H1 (cell line): ENCODE measurements at regions not wholly inside any gene's neighbourhood (a gene's known extent, or its start where the extent isn't known, plus 50 kb on each side); places are given as distances from the start of the nearest gene placed in this dataset.

Experiments
- CTCF ChIA-PET: fragments of 300-600 bp; sonication (Branson Sonifier 250); formaldehyde crosslinking; loops from one replicate; lab custom pipeline; 2021; ENCODE audit not compliant: partially characterized antibody; lab: Charles Lee
- POLR2A ChIA-PET: fragments of 300-600 bp; sonication (Branson Sonifier 250); formaldehyde crosslinking; loops from one replicate; lab custom pipeline; 2021; ENCODE audit warnings: inconsistent platforms; ENCODE audit not compliant: partially characterized antibody; lab: Charles Lee
- DNase-seq, 2 experiments: peaks; one replicate each; pipeline versions ENCODE4 v3.0.0 to v3.0.0-alpha.2; 2010 to 2022; ENCODE audit warnings: low spot score in 2 of 2, low read depth in 1 of 2, mixed read lengths in 1 of 2
- FAIRE-seq: peaks from 2 replicates; lab custom pipeline; 2011; peaks lifted over from hg19 to GRCh38; lab: Jason Lieb, UNC
- H2AFZ ChIP-seq: 2 replicates; pipeline ENCODE4 v1.8.1; 2012; ENCODE audit warnings: low read length, inconsistent platforms
- H2AK5ac ChIP-seq: 2 replicates; pipeline ENCODE4 v1.6.1; 2013; ENCODE audit warnings: low read depth, low read length
- H2BK120ac ChIP-seq: replicated peaks from 2 replicates; pipeline ENCODE3; 2013; ENCODE audit warnings: low read depth, low read length, inconsistent platforms
- H2BK12ac ChIP-seq: 2 replicates; pipeline ENCODE4 v1.6.1; 2013; ENCODE audit warnings: low read depth, low read length
- H2BK15ac ChIP-seq: 2 replicates; pipeline ENCODE4 v1.6.1; 2013; ENCODE audit warnings: low read length
- H2BK20ac ChIP-seq: 2 replicates; pipeline ENCODE4 v1.6.1; 2013; ENCODE audit warnings: low read length
- H2BK5ac ChIP-seq: 2 replicates; pipeline ENCODE4 v1.6.1; 2013; ENCODE audit warnings: low read depth, low read length
- H3K14ac ChIP-seq: 2 replicates; pipeline ENCODE4 v1.6.1; 2013; ENCODE audit warnings: inconsistent platforms; ENCODE audit not compliant: insufficient read length
- H3K18ac ChIP-seq: 2 replicates; pipeline ENCODE4 v1.6.1; 2013; ENCODE audit warnings: low read length; ENCODE audit errors: extremely low read depth
- H3K23ac ChIP-seq: 2 replicates; pipeline ENCODE4 v1.6.1; 2013; ENCODE audit warnings: inconsistent platforms; ENCODE audit not compliant: insufficient read length
- H3K23me2 ChIP-seq: 2 replicates; pipeline ENCODE4 v1.6.1; 2013; ENCODE audit warnings: low read depth, low read length
- H3K27ac ChIP-seq: 2 replicates; pipeline ENCODE4 v1.6.1; 2011; ENCODE audit warnings: low read depth, low read length, inconsistent platforms
- H3K27me3 ChIP-seq, 4 experiments: replicated peaks in 1 of 4; 1 replicate in 1 of 4; 2 replicates in 3 of 4; pipeline versions ENCODE4 v1.6.1 to v1.8.1; 2011 to 2013; ENCODE audit warnings: low read length in 3 of 4, mild to moderate bottlenecking in 3 of 4, inconsistent platforms in 2 of 4, mixed read lengths in 2 of 4, moderate library complexity in 1 of 4; ENCODE audit not compliant: control insufficient read depth in 3 of 4, insufficient read depth in 3 of 4; ENCODE audit errors: extremely low read depth in 1 of 4
- H3K36me3 ChIP-seq, 4 experiments: 2 replicates each; pipeline versions ENCODE4 v1.6.1 to v1.8.1; 2011 to 2013; ENCODE audit warnings: mild to moderate bottlenecking in 4 of 4, low read length in 3 of 4, moderate library complexity in 2 of 4, control low read depth in 1 of 4, inconsistent platforms in 1 of 4; ENCODE audit not compliant: insufficient read depth in 4 of 4, control insufficient read depth in 2 of 4
- H3K4ac ChIP-seq: replicated peaks from 2 replicates; pipeline ENCODE3; 2013; ENCODE audit warnings: low read length, low read depth, mixed read lengths, inconsistent platforms; ENCODE audit not compliant: insufficient read length
- H3K4me1 ChIP-seq, 4 experiments: replicated peaks in 1 of 4; 1 replicate in 1 of 4; 2 replicates in 3 of 4; pipeline versions ENCODE4 v1.6.1 to v1.8.1; 2011 to 2013; ENCODE audit warnings: low read length in 3 of 4, inconsistent platforms in 2 of 4, mixed read lengths in 1 of 4; ENCODE audit not compliant: insufficient read depth in 4 of 4, control insufficient read depth in 3 of 4
- H3K4me2 ChIP-seq, 2 experiments: 2 replicates each; pipeline versions ENCODE4 v1.6.1 to v1.8.1; 2011 to 2013; ENCODE audit warnings: low read depth in 2 of 2, low read length in 2 of 2, control low read depth in 1 of 2, inconsistent platforms in 1 of 2, mild to moderate bottlenecking in 1 of 2; ENCODE audit not compliant: insufficient read depth in 1 of 2
- H3K4me3 ChIP-seq, 4 experiments: fragments of 200-600, 300-600 bp in 1 of 4; sonication (generic), shearing (Covaris generic), sonication (Bioruptor Twin) in 1 of 4; 2 replicates each; pipeline versions ENCODE4 v1.5.1 to v1.8.1; 2011 to 2016; ENCODE audit warnings: low read length in 4 of 4, low read depth in 3 of 4, control low read depth in 2 of 4, inconsistent platforms in 2 of 4, mild to moderate bottlenecking in 2 of 4, mixed read lengths in 1 of 4, moderate library complexity in 1 of 4; ENCODE audit not compliant: insufficient read depth in 2 of 4; ENCODE audit errors: extremely low read depth in 1 of 4
- H3K56ac ChIP-seq: replicated peaks from 2 replicates; pipeline ENCODE3; 2013; ENCODE audit warnings: low read depth, mild to moderate bottlenecking, mixed read lengths, low read length, inconsistent platforms; ENCODE audit not compliant: insufficient read length
- H3K79me1 ChIP-seq: 2 replicates; pipeline ENCODE4 v1.6.1; 2013; ENCODE audit warnings: low read depth, low read length, control low read depth
- H3K79me2 ChIP-seq, 2 experiments: 2 replicates each; pipeline versions ENCODE4 v1.6.1 to v1.8.1; 2012 to 2013; ENCODE audit warnings: low read length in 2 of 2, mild to moderate bottlenecking in 2 of 2, inconsistent platforms in 1 of 2; ENCODE audit not compliant: insufficient read depth in 2 of 2, control insufficient read depth in 1 of 2
- H3K9ac ChIP-seq, 4 experiments: replicated peaks in 1 of 4; 1 replicate in 1 of 4; 2 replicates in 3 of 4; pipeline versions ENCODE4 v1.6.1 to v1.8.1; 2011 to 2013; ENCODE audit warnings: low read depth in 3 of 4, low read length in 3 of 4, control low read depth in 2 of 4, mild to moderate bottlenecking in 2 of 4, moderate library complexity in 2 of 4, inconsistent platforms in 1 of 4; ENCODE audit errors: extremely low read depth in 1 of 4
- H3K9me3 ChIP-seq, 2 experiments: 2 replicates each; pipeline versions ENCODE4 v1.6.1 to v1.8.1; 2012 to 2013; ENCODE audit warnings: mild to moderate bottlenecking in 2 of 2, moderate library complexity in 2 of 2, control low read depth in 1 of 2, inconsistent platforms in 1 of 2, low read depth in 1 of 2, low read length in 1 of 2, mixed read lengths in 1 of 2; ENCODE audit not compliant: insufficient read depth in 2 of 2
- H4K20me1 ChIP-seq, 2 experiments: replicated peaks in 1 of 2; 2 replicates each; pipeline versions ENCODE3 to v1.8.1; 2011 to 2013; ENCODE audit warnings: inconsistent platforms in 2 of 2, low read length in 2 of 2, mild to moderate bottlenecking in 1 of 2; ENCODE audit not compliant: insufficient read depth in 2 of 2, control insufficient read depth in 1 of 2
- H4K5ac ChIP-seq: 2 replicates; pipeline ENCODE4 v1.6.1; 2013; ENCODE audit warnings: low read length, low read depth, mixed read lengths, inconsistent platforms; ENCODE audit not compliant: insufficient read length
- H4K8ac ChIP-seq: 2 replicates; pipeline ENCODE4 v1.8.0; 2013; ENCODE audit warnings: mild to moderate bottlenecking, moderate library complexity, low read length, inconsistent platforms; ENCODE audit not compliant: insufficient read depth; ENCODE audit errors: extremely low read depth
- H4K91ac ChIP-seq: replicated peaks from 2 replicates; pipeline ENCODE3; 2013; ENCODE audit warnings: low read length, mixed read lengths, inconsistent platforms; ENCODE audit not compliant: insufficient read length
- ASH2L ChIP-seq: fragments of 200-600, 300-600 bp; sonication (generic); IDR thresholded peaks from one replicate; pipeline ENCODE4 v1.7.1; 2017; ENCODE audit warnings: low read length
- CEBPB ChIP-seq: IDR thresholded peaks from 2 replicates; pipeline ENCODE4 v1.6.1; 2012; ENCODE audit warnings: low read depth, low read length
- EGR1 ChIP-seq: IDR thresholded peaks from 2 replicates; pipeline ENCODE4 v1.6.1; 2011; ENCODE audit warnings: low read depth, low read length, borderline replicate concordance
- EP300 ChIP-seq, 2 experiments: IDR thresholded peaks; 1 replicate in 1 of 2; 2 replicates in 1 of 2; pipeline ENCODE4 v1.6.1; 2011 to 2012; ENCODE audit warnings: low read depth in 2 of 2, low read length in 2 of 2, mild to moderate bottlenecking in 2 of 2, borderline replicate concordance in 1 of 2, inconsistent platforms in 1 of 2, moderate library complexity in 1 of 2
- FOSL1 ChIP-seq: IDR thresholded peaks from 2 replicates; pipeline ENCODE4 v1.6.1; 2011; ENCODE audit warnings: mild to moderate bottlenecking, low read depth, low read length, moderate library complexity; ENCODE audit not compliant: insufficient read depth
- JUN ChIP-seq: IDR thresholded peaks from 2 replicates; pipeline ENCODE4 v1.6.1; 2011; ENCODE audit warnings: low read depth, mild to moderate bottlenecking, improper control_type of control experiment, low read length
- POU5F1 ChIP-seq: IDR thresholded peaks from 2 replicates; pipeline ENCODE4 v1.6.1; 2011; ENCODE audit warnings: low read depth, mild to moderate bottlenecking, low read length, moderate library complexity
- RFX5 ChIP-seq: IDR thresholded peaks from 2 replicates; pipeline ENCODE4 v1.6.1; 2011; ENCODE audit warnings: low read depth, low read length, improper control_type of control experiment, borderline replicate concordance
- RNF2 ChIP-seq: fragments of 200-900, 300-1000 bp; sonication (generic); IDR thresholded peaks from 2 replicates; pipeline ENCODE4 v1.7.1; 2016; ENCODE audit warnings: borderline replicate concordance, low read depth, mild to moderate bottlenecking, antibody characterized with exemption, low read length; ENCODE audit not compliant: poor library complexity, severe bottlenecking; ENCODE audit errors: missing control alignments
- SIRT6 ChIP-seq: IDR thresholded peaks from one replicate; pipeline ENCODE4 v1.7.1; 2012; ENCODE audit warnings: low read length, inconsistent platforms
- ZNF274 ChIP-seq: IDR thresholded peaks from 2 replicates; pipeline ENCODE4 v1.7.0; 2012; ENCODE audit warnings: low read length, borderline replicate concordance; ENCODE audit errors: extremely low read depth
- WGBS, 2 experiments: shearing (Covaris generic) in 1 of 2; methylation state at CpG; one replicate each; pipeline versions ENCODE4 v1.1.6 to v1.1.7; 2013 to 2015; ENCODE audit warnings: low lambda C conversion rate in 2 of 2, mixed read lengths in 2 of 2, inconsistent platforms in 1 of 2, low coverage in 1 of 2, missing lambda C conversion rate in 1 of 2; ENCODE audit not compliant: insufficient replicate concordance in 2 of 2, insufficient coverage in 1 of 2, insufficient read length in 1 of 2; ENCODE audit errors: extremely low coverage in 1 of 2, missing lambda C conversion rate in 1 of 2; 5-methylcytosine and 5-hydroxymethylcytosine counted together
- TF ChIP-seq, protein P1 (sequence below), 3 experiments: IDR thresholded peaks; 1 replicate in 2 of 3; 2 replicates in 1 of 3; pipeline versions ENCODE4 v1.5.1 to v1.6.1; 2011; ENCODE audit warnings: low read length in 3 of 3, mild to moderate bottlenecking in 3 of 3, inconsistent platforms in 2 of 3, low read depth in 1 of 3, moderate library complexity in 1 of 3; ENCODE audit not compliant: insufficient read depth in 1 of 3; ENCODE audit errors: control extremely low read depth in 1 of 3

DNA sequence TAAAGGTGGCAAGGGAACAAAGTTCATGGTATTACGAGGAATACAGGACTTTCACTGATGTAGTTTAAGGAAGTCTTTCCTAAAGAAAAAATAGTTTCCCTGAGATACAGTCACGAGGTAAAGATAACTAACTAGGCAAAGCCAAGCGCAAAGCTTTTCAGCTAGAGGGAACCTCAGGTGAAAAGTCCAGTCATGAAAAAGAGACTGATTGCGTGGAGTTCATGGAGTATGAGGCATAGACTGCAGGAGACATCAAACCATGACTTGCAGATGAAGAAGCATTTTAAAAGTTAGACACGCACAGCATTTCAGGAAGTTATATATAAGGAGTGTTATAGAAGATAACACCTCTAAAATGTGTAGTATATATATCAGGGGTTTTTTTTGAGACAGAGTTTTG lies 205.6 kb upstream of the ZNF184 start:
- no peak overlapping the region for H4K5ac ChIP-seq
- ChIA-PET CTCF (interaction anchor here (0.6 to 1.5 kb wide), 3 partner anchors 79 to 169 kb away, joined by 3 to 4 read pairs (median 3); no protein-coding TSS in a partner anchor), POLR2A (interaction anchor here (1.5 to 1.6 kb wide), 2 partner anchors 66 to 159 kb away, joined by 3 read pairs; no protein-coding TSS in a partner anchor)
- H4K91ac ChIP-seq = no peak overlapping the region
- no peak overlapping the region; a peak in 1 of 4 replicates for H3K4me2 ChIP-seq
- H3K23ac ChIP-seq = no peak overlapping the region
- no peaks in the 10 kb centered on the region for H3K9me3 ChIP-seq
- H3K4ac ChIP-seq = no peak overlapping the region
- H3K27me3 ChIP-seq = peaks cover 2 to 33% (median 27%) of the 10 kb centered on the region in 4 experiments
- H3K4me3 ChIP-seq = no peak overlapping the region
- H2BK12ac ChIP-seq = no peak overlapping the region
- H3K27ac ChIP-seq = no peak overlapping the region
- H2BK20ac ChIP-seq = no peak overlapping the region
- no peaks in the 10 kb centered on the region for H3K36me3 ChIP-seq
- no peak overlapping the region for H3K18ac ChIP-seq
- H2AK5ac ChIP-seq = no peak overlapping the region
- no peaks in the 10 kb centered on the region for H3K79me2 ChIP-seq
- H2AFZ ChIP-seq = no peak overlapping the region
- H3K79me1 ChIP-seq = no peaks in the 10 kb centered on the region
- H4K8ac ChIP-seq = no peak overlapping the region
- FAIRE-seq = no peak
- H4K20me1 ChIP-seq = no peaks in the 10 kb centered on the region
- peaks cover 0 to 4% (median 0%) of the 10 kb centered on the region in 4 experiments; a peak in 2 of 7 replicates for H3K4me1 ChIP-seq
- H2BK120ac ChIP-seq = no peak overlapping the region
- H2BK15ac ChIP-seq = no peak overlapping the region
- H2BK5ac ChIP-seq = no peak overlapping the region
- TF ChIP-seq ZNF274 (no peak), RNF2 (no peak), JUN (no peak), EGR1 (no peak), RFX5 (no peak), FOSL1 (no peak), ASH2L (no peak), POU5F1 (no peak), SIRT6 (no peak), CEBPB (no peak), EP300 (IDR thresholded peaks at IDR 0.05; ENCODE audit: borderline replicate concordance in 1 of 2, low read depth in 2 of 2, low read length in 2 of 2) (no peak)
- TF ChIP-seq, protein P1, sequence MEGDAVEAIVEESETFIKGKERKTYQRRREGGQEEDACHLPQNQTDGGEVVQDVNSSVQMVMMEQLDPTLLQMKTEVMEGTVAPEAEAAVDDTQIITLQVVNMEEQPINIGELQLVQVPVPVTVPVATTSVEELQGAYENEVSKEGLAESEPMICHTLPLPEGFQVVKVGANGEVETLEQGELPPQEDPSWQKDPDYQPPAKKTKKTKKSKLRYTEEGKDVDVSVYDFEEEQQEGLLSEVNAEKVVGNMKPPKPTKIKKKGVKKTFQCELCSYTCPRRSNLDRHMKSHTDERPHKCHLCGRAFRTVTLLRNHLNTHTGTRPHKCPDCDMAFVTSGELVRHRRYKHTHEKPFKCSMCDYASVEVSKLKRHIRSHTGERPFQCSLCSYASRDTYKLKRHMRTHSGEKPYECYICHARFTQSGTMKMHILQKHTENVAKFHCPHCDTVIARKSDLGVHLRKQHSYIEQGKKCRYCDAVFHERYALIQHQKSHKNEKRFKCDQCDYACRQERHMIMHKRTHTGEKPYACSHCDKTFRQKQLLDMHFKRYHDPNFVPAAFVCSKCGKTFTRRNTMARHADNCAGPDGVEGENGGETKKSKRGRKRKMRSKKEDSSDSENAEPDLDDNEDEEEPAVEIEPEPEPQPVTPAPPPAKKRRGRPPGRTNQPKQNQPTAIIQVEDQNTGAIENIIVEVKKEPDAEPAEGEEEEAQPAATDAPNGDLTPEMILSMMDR (IDR thresholded peaks at IDR 0.05; ENCODE audit: control extremely low read depth in 1 of 3, insufficient read depth in 1 of 3, low read depth in 1 of 3, low read length in 3 of 3) = no peak
- TF ChIP-seq, all 59 proteins: peak for 0
- Histone ChIP-seq H3K56ac (no peak overlapping the region), H3K23me2 (peaks cover 16% of the 10 kb centered on the region; the same call in 1 of the 2 replicates), H3K9ac (no peak overlapping the region), H3K14ac (no peak overlapping the region)
- DNase-seq = no peak
- WGBS, 2 experiments = 91% methylated on average over 5 of the region's 5 CpGs; no CpG with 5 or more reads in 1 of the 2 experiments
